HG03159 (cell line): ENCODE measurements at regions not wholly inside any gene's neighbourhood (a gene's known extent, or its start where the extent isn't known, plus 50 kb on each side); places are given as distances from the start of the nearest gene placed in this dataset.
"Not testable (repeated sequence)": the region's sequence is repeated elsewhere in the genome, so short reads cannot be mapped to it uniquely, and the experiment has no call there.

ENCODE experiments used
- ATAC-seq: cut with Tn5 transposase; IDR thresholded peaks from one replicate; pipeline ENCODE4 v1.9.1; 2021; ENCODE audit warnings: mild to moderate bottlenecking, moderate library complexity; ENCODE audit not compliant: unreplicated experiment

DNA sequence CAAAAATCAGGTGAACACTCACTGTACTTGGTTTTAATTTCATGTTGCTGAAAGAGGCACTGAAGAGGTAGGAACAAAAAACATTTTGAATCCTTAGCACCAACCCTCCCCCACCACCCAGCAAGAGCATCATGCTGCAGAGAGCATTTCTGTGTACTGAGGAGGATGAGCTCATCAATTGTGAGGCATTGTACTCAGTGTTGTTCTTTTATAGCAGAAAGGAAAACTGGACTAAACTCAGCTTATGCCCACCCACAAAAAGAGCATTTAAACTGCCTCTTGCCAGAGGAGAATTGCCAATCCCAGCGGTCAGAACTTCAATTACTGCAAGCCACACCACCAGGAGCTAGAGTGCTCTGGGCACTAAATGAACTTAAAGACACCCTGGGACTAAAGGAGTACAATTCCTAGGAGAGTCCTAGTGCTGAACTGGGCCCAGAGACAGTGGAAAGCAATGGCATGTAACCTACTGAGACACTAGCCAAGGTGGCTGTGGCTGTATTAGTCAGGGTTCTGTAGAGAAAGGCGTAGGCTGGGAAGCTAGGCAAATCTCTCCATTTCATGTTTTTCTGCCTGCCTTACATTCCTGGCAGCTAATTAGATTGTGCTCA, 280.7 kb upstream of the KLHL4 start:
- no peak for ATAC-seq

- no peak for ATAC-seq
These were observed 252.1 kb upstream of the KLHL4 start for GRCh38 chrX:87265518-87265917.

- no peak for ATAC-seq
These were observed 245.1 kb upstream of the KLHL4 start for GRCh38 chrX:87272491-87272890.

- peak; percentile 52 for ATAC-seq
These were observed 217.9 kb upstream of the KLHL4 start for GRCh38 chrX:87299563-87300160.

DNA sequence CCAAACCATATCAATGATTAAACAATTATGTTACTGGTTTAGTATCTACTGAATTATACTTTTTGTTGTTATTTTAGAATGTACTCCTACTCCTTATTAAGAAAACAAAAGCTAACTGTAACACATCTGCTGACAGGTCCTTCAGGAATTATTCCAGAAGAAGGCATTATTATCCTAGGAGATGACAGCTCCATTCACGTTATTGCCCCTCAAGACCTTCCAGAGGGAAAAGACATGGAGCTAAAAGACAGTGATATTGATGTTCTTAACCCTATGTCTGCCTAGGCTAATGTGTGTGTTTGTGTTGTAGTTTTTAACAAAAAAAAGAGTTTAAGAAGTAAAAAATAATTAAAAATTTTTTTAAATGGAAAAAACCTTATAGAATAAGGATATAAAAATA, 206.8 kb upstream of the KLHL4 start:
- no peak for ATAC-seq

- no peak for ATAC-seq
These were observed 190.3 kb upstream of the KLHL4 start for GRCh38 chrX:87327267-87327666.

GRCh38 chrX:87337267-87337666, 180.3 kb upstream of the KLHL4 start:
- ATAC-seq, result no peak

DNA sequence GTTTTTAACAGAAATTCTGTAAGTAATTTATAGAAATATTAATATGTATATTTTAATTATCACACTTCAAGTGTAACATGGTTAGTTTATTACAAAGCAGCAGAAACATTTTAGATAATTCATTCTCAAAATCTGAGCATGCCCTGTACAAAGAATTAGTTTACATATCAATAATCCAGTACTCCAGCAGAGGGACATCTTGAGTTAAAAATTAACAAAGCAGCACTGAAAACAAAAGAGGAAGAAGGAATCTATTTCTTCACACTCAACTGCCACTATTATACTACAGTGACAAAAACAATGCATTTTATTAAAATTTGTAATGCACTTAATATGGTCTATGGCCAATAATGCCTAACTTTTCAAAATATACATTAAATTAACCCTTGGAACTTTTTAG, 179.1 kb upstream of the KLHL4 start:
- peak; percentile 83 for ATAC-seq

GRCh38 chrX:87370865-87371264, 146.7 kb upstream of the KLHL4 start:
- ATAC-seq, result no peak

DNA sequence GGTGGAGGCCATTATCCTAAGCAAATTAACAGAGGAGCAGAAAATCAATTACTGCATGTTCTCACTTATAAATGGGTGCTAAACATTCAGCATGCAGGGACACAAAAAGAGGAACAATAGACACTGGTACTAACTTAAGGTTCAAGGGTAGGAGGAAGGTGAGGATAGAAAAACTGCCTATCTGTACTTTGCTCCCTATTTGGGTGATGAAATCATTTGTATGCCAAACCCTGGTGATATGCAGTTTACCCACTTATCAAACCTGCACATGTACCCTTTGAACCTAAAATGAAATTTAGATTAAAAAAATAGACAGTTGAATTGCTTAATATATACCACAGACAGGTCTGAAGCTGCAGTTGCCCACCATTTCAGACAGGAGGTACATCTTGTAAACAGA, 143.3 kb upstream of the KLHL4 start:
- ATAC-seq, result no peak

- no peak for ATAC-seq
These were observed 140.7 kb upstream of the KLHL4 start for GRCh38 chrX:87376896-87377295.

- ATAC-seq, result no peak
These were observed 129.2 kb upstream of the KLHL4 start for GRCh38 chrX:87388381-87388780.

DNA sequence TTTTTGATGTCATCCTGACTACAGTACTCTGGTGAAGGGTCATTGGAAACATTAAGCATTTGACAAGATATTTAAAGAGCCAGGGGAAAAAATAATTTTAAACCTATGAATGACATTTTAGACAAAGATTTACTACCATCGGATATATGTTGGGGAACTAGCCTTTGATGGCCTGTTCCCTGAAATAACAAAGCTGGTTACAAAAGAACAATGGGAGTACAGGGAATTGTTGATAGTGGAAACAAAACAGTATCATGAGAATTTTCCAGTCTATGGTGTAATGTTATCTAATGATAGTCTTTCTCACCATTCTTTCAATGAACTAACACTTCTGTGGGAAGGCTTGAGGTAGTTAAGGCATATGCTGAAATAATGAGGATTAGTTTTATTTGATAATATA, 125.9 kb upstream of the KLHL4 start:
- no peak for ATAC-seq

DNA sequence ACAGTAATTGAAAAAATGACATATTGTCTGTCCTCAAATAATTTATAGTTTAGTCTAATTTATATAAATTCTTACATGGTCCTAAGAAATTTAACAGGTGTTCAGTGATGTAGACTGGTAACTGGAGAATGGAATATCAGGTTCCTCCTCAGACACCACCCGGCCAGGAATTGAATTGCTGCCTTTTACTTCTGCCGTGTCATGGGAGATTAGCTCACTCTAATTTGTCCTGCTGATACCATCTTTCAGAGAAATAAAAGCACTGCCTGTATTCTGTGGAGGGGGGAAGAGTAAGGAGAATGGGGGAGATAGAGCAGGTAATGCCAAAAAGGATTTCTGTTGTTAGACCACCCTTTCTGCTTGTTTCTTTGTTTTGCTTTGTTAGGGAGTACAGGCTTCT, 125.2 kb upstream of the KLHL4 start:
- no peak for ATAC-seq

DNA sequence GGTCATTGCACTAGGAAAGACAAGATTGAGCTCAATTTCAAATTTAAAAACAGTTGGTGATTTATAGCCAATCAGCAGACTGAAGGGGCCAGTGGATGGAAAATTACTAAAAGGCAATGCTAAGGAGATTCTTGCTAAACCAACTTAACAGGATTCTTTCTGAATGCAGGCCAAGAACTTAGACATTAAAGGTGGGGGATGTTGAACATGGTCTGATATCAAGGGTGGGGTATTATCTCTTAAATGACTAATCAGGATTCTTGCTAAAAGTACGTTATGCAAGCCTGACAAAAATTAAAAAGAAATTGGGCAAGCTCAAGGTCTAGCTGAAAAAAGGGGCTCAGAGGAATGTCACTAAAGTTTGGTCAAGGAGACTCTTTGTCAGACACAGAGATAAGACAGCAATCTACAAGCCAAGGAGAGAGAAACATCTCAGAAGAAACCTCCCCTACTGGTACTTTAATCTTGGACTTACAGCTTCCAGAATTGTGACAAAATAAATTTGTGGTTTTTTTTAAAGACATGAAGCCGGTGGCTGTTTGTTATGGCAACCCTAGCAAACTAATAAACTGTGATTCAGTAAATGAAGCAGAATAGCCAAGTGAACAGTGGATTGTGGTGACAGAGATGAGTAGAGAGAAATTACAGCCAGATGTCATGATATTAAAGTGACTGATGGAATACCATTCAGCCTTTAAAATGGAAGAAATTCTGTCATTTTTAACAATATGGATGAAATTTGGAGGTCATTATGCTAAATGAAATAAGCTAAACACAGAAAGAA, 120.3 kb upstream of the KLHL4 start:
- ATAC-seq, result no peak

DNA sequence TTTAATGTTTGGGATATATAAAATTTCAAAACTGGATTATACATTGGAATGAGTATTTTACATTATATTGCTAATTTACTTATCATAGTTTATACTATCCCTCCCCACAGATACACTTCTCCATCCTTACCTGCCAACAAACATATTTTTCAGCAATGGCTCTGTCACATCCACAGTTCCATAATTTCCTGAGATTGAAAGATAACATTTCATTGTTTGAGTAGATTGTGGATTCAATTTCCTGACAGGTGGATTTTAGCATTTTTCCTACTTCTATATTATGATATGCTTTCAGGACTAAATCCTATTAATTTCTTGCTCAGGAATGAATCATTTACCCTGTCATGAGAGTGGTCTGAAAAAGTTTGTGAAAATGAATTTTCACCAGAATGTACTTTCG, 115.3 kb upstream of the KLHL4 start:
- ATAC-seq, result no peak

GRCh38 chrX:87403551-87403950, 114.1 kb upstream of the KLHL4 start:
- no peak for ATAC-seq

DNA sequence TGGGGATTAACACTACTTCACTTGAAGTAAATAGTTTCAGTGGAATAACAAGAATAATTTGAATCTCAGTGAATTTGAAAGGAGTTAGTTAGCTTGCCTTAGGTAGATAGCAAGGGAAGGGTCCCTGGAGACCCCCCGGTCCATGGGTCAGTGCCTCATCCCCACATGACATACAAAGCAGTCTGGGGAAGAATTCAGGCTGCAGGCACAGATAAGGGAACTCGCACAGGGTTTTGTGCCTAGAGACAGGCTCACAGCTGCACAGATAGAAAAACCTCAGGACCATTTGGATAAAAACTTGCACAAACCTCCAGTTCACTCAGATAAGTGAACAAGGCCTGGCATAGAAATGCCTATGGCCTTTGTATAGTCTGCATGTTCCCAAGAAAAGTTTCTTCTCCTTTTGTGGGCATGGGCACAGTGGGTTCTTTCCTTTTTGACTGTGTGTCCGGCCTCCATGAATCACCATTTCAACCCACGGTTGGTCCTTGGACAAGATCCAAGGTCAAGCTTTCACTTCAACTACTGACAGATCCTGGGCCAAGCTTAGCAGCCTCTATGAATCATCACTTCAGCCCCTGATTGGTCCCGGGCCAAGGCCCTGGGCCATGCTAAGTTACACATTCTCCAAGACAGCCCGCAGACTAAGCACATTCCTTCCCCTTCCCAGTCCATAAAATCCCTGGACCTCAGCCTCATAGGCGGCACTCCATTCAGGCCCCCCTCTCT, 108.3 kb upstream of the KLHL4 start:
- no peak for ATAC-seq

- ATAC-seq, result no peak
These were observed 92.0 kb upstream of the KLHL4 start for GRCh38 chrX:87425618-87426017.

DNA sequence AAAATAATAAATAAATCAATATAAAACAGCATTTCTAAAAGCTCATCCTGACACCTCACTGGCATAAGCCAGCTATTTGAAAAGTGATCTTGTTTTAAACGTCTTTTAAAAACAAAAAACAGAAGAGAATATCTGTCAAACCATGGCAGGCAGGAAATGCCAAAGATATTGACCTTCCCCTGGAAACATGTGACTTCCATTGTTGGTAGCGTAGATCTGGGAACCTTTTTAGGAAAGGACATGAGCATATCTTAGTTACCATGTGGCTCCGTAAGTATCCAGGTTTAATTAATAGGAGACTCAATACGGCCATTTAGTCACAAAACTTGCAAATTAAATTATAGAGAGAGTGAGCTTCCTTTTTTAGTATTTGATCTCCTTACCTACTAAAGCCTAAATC, 83.0 kb upstream of the KLHL4 start:
- ATAC-seq, result no peak

DNA sequence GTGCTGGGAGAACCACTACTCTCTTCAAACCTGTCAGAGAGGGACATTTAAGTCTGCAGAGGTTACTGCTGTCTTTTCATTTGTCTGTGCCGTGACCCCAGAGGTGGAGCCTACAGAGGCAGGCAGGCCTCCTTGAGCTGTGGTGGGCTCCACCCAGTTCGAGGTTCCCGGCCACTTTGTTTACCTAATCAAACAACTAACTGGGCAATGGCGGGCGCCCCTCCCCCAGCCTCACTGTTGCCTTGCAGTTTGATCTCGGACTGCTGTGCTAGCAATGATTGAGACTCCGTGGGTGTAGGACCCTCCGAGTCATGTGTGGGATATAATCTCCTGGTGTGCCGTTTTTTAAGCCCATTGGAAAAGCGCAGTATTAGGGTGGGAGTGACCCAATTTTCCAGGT, 69.0 kb upstream of the KLHL4 start:
- not testable (repeated sequence) for ATAC-seq

GRCh38 chrX:87465757-87466156, 51.8 kb upstream of the KLHL4 start:
- ATAC-seq, result not testable (repeated sequence)
